SK-N-SH treated with all-trans-retinoic acid at 6 μM for 48 hours (cell line): ENCODE measurements at regions not wholly inside any gene's neighbourhood (a gene's known extent, or its start where the extent isn't known, plus 50 kb on each side); places are given as distances from the start of the nearest gene placed in this dataset.

Experiments used
- ARNTL ChIP-seq: fragments of 450-650 bp; formaldehyde crosslinking; IDR thresholded peaks from 2 replicates; pipeline ENCODE4 v1.5.0; 2020; ENCODE audit warnings: low read depth, mild to moderate bottlenecking, moderate library complexity, borderline replicate concordance
- PPARA ChIP-seq: fragments of 250-450 bp; sonication (Bioruptor Pico); IDR thresholded peaks from 2 replicates; pipeline ENCODE4 v1.5.0; 2020; ENCODE audit warnings: mild to moderate bottlenecking, borderline replicate concordance
- ZC3H10 ChIP-seq: fragments of 250-450 bp; sonication (Bioruptor Pico); IDR thresholded peaks from 2 replicates; pipeline ENCODE4 v1.5.1; 2021; ENCODE audit warnings: mild to moderate bottlenecking, moderate library complexity
- ZNF565 ChIP-seq: fragments of 450-650 bp; formaldehyde crosslinking; conservative IDR thresholded peaks from 2 replicates; pipeline ENCODE4 v1.5.0; 2020; ENCODE audit warnings: low read depth, mild to moderate bottlenecking, moderate library complexity
- ZNF70 ChIP-seq: fragments of 450-650 bp; formaldehyde crosslinking; IDR thresholded peaks from 2 replicates; pipeline ENCODE4 v1.5.0; 2020; ENCODE audit warnings: mild to moderate bottlenecking, moderate library complexity

DNA sequence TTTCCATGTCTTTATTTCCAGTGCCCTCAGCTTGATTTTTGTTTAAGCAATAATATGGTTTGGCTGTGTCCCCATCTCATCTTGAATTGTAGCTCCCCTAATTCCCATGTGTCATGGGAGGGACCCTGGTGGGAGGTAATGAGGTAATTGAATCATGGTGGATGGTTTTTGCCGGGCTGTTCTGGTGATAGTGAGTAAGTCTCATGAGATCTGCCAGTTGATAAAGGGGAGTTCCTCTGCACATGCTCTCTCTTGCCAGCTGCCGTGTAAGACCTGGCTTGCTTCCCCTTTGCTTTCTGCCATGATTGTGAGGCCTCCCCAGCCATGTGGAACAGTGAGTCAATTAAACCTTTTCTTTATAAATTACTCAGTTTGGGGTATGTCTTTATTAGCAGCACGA lies 559.6 kb upstream of the ADAMTS5 start:
- TF ChIP-seq ARNTL (CRISPR knock-in tag) (no peak), ZNF565 (CRISPR knock-in tag) (no peak), ZNF70 (no peak), ZC3H10 (CRISPR knock-in tag) (no peak), PPARA (no peak)
